OCI-LY1 (cell line): ENCODE measurements at regions not wholly inside any gene's neighbourhood (a gene's known extent, or its start where the extent isn't known, plus 50 kb on each side); places are given as distances from the start of the nearest gene placed in this dataset.

Experiments used
- H2AFZ ChIP-seq: fragments of 200-600 bp; sonication (generic), shearing (Covaris generic); 2 replicates; pipeline ENCODE4 v1.6.0; 2014; ENCODE audit warnings: antibody characterized with exemption, mild to moderate bottlenecking, low read length
- H3F3A ChIP-seq: fragments of 200-600 bp; sonication (generic), shearing (Covaris generic); 2 replicates; pipeline ENCODE4 v1.6.0; 2014; ENCODE audit warnings: mild to moderate bottlenecking, antibody characterized with exemption, low read length, moderate library complexity; ENCODE audit not compliant: insufficient read depth
- H3K27ac ChIP-seq: fragments of 200-600 bp; sonication (generic); 2 replicates; pipeline ENCODE4 v1.5.1; 2014; ENCODE audit warnings: low read length, mixed run types, mild to moderate bottlenecking, low read depth; ENCODE audit not compliant: poor library complexity, severe bottlenecking
- H3K27me3 ChIP-seq: fragments of 200-600 bp; sonication (generic); 2 replicates; pipeline ENCODE4 v1.6.0; 2014; ENCODE audit warnings: antibody characterized with exemption, mild to moderate bottlenecking, low read length, moderate library complexity; ENCODE audit not compliant: insufficient read depth
- H3K36me3 ChIP-seq: fragments of 200-600 bp; sonication (generic); 2 replicates; pipeline ENCODE4 v1.6.1; 2014; ENCODE audit warnings: mild to moderate bottlenecking, antibody characterized with exemption, low read length, moderate library complexity, mixed read lengths; ENCODE audit not compliant: insufficient read depth
- H3K4me1 ChIP-seq: fragments of 200-600 bp; sonication (generic); 2 replicates; pipeline ENCODE4 v1.5.1; 2014; ENCODE audit warnings: mild to moderate bottlenecking, low read length, moderate library complexity; ENCODE audit not compliant: insufficient read depth, severe bottlenecking
- H3K4me2 ChIP-seq: fragments of 200-600 bp; sonication (generic), shearing (Covaris generic); 2 replicates; pipeline ENCODE4 v1.6.1; 2014; ENCODE audit warnings: low read length
- H3K4me3 ChIP-seq: fragments of 200-600 bp; sonication (generic); 2 replicates; pipeline ENCODE4 v1.5.1; 2014; ENCODE audit warnings: low read length, low read depth, mild to moderate bottlenecking, mixed read lengths; ENCODE audit not compliant: poor library complexity, severe bottlenecking
- H3K79me2 ChIP-seq: fragments of 200-600 bp; shearing (Covaris generic); 2 replicates; pipeline ENCODE4 v1.6.1; 2016; ENCODE audit warnings: mixed run types, low read length, mixed read lengths; ENCODE audit not compliant: insufficient read depth
- H3K9ac ChIP-seq: fragments of 200-600 bp; sonication (generic), shearing (Covaris generic); 2 replicates; pipeline ENCODE4 v1.6.1; 2014; ENCODE audit warnings: mild to moderate bottlenecking, low read length, mixed read lengths
- H3K9me2 ChIP-seq: fragments of 200-600 bp; sonication (generic), shearing (Covaris generic); 2 replicates; pipeline ENCODE4 v1.6.1; 2014; ENCODE audit warnings: low read depth, mild to moderate bottlenecking, low read length, mixed read lengths
- H3K9me3 ChIP-seq: fragments of 200-600 bp; shearing (Covaris generic); 2 replicates; pipeline ENCODE4 v1.6.1; 2014; ENCODE audit warnings: low read length, mixed read lengths
- H4K20me1 ChIP-seq: fragments of 200-600 bp; sonication (generic), shearing (Covaris generic); 2 replicates; pipeline ENCODE4 v1.6.0; 2016; ENCODE audit warnings: mild to moderate bottlenecking, low read length; ENCODE audit not compliant: insufficient read depth
- EZH2 ChIP-seq: fragments of 200-600 bp; sonication (generic), shearing (Covaris generic); IDR thresholded peaks from 2 replicates; pipeline ENCODE4 v1.8.0; 2017; ENCODE audit warnings: borderline replicate concordance, mixed run types, mild to moderate bottlenecking, antibody characterized with exemption, low read length, moderate library complexity, mixed read lengths
- TF ChIP-seq, protein P1 (sequence below): fragments of 200-600 bp; sonication (generic), shearing (Covaris generic); IDR thresholded peaks from 2 replicates; pipeline ENCODE4 v1.5.1; 2017; ENCODE audit warnings: mild to moderate bottlenecking, antibody characterized with exemption, low read length, moderate library complexity, mixed read lengths

DNA sequence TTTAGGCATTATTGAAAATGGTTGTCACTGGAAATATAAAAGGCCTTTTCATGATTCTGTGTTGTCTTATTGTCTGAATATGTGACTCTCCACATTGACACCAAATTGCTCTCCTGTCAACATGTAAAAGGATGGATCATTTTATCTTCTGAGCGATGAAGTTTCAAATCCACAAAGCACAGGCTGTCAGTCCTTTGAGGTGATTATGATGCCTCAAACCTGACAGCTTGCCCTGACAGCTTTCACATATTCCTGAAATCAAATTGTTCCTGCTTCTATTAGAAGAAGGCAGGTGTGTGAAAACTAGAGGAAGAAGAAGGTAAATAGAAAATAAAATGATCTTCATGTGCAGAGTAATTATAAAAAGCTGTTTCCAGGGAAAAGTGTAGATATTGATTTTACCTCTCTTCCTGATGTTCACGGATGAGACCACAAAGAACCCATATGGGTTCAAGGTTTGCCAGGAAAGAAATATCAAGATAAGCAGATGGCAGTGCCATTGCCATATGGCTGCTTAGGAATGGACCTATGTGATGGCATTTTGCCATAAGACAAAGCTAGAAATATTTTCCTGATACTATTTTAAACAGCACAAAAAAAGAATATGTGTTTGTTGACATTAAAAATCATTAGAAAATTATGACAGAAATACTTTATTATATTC lies 1006.3 kb upstream of the AGA start:
- H3K9me3 ChIP-seq = no peaks in the 10 kb centered on the region
- H3K4me2 ChIP-seq = no peak overlapping the region
- H3K9me2 ChIP-seq = no peaks in the 10 kb centered on the region
- H3K4me3 ChIP-seq = no peak overlapping the region
- H3K27me3 ChIP-seq = no peaks in the 10 kb centered on the region
- no peak overlapping the region for H2AFZ ChIP-seq
- H3K4me1 ChIP-seq = no peaks in the 10 kb centered on the region
- H3K9ac ChIP-seq = no peak overlapping the region
- no peaks in the 10 kb centered on the region for H4K20me1 ChIP-seq
- no peak overlapping the region for H3K27ac ChIP-seq
- no peaks in the 10 kb centered on the region for H3K36me3 ChIP-seq
- H3K79me2 ChIP-seq = no peaks in the 10 kb centered on the region
- H3F3A ChIP-seq = no peaks in the 10 kb centered on the region
- TF ChIP-seq EZH2 = no peak
- TF ChIP-seq, protein P1, sequence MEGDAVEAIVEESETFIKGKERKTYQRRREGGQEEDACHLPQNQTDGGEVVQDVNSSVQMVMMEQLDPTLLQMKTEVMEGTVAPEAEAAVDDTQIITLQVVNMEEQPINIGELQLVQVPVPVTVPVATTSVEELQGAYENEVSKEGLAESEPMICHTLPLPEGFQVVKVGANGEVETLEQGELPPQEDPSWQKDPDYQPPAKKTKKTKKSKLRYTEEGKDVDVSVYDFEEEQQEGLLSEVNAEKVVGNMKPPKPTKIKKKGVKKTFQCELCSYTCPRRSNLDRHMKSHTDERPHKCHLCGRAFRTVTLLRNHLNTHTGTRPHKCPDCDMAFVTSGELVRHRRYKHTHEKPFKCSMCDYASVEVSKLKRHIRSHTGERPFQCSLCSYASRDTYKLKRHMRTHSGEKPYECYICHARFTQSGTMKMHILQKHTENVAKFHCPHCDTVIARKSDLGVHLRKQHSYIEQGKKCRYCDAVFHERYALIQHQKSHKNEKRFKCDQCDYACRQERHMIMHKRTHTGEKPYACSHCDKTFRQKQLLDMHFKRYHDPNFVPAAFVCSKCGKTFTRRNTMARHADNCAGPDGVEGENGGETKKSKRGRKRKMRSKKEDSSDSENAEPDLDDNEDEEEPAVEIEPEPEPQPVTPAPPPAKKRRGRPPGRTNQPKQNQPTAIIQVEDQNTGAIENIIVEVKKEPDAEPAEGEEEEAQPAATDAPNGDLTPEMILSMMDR = no peak

DNA sequence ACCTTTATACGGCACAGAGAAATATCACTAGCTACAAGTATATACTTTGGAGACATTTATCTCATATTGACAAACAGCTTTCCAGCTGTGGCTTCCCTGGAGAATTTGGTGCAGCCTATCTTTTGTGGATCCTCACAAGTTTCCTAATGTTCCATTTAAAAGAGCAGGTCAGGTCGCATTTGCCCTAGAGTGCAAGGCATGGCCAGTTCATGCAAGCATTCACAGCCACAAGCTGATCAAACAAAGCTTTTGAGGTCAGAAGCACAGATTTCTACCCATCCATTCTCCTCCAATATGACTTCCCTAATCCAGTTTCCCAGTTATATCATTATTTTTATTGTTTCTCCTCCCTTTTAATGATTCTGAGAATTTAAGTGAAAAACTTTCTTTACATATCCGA lies 1008.4 kb upstream of the AGA start:
- Histone ChIP-seq H3K4me3 (no peak overlapping the region), H3K27me3 (no peaks in the 10 kb centered on the region)
- TF ChIP-seq, protein P1 = no peak
- TF ChIP-seq EZH2 = no peak

DNA sequence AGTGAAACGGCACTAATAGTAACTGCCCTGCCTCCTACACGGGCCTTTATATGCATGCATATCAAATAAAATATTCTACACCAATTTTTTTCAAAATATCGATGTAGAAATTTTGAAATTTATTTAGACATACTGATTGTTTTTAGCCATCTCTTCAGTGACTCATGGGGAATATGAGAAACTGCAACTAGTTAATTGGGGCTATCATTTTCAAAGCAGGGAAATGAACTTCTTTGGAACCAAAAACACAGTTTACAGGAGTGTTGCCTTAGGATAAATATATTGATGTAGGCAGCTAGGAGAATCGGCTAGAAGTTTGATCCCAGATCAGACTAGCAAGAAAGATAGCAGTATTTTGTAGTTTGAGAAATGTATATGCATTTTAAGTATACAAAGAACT lies 1010.8 kb upstream of the AGA start:
- no peak overlapping the region for H3K9ac ChIP-seq
- H3K9me2 ChIP-seq = no peaks in the 10 kb centered on the region
- no peaks in the 10 kb centered on the region for H3K9me3 ChIP-seq
- no peak overlapping the region for H3K4me3 ChIP-seq
- TF ChIP-seq EZH2 = no peak
- TF ChIP-seq, protein P1 = no peak
- H3K27me3 ChIP-seq = no peaks in the 10 kb centered on the region
- H4K20me1 ChIP-seq = no peaks in the 10 kb centered on the region
- H3F3A ChIP-seq = no peaks in the 10 kb centered on the region
- H3K36me3 ChIP-seq = no peaks in the 10 kb centered on the region
- H2AFZ ChIP-seq = no peak overlapping the region
- H3K4me2 ChIP-seq = no peak overlapping the region
- no peaks in the 10 kb centered on the region for H3K4me1 ChIP-seq
- H3K79me2 ChIP-seq = no peaks in the 10 kb centered on the region
- H3K27ac ChIP-seq = no peak overlapping the region

More for the DNA sequence above, 1008.4 kb upstream of the AGA start:
- Histone ChIP-seq H3F3A (no peaks in the 10 kb centered on the region), H3K79me2 (no peaks in the 10 kb centered on the region), H3K36me3 (no peaks in the 10 kb centered on the region), H3K9me3 (no peaks in the 10 kb centered on the region), H3K27ac (no peak overlapping the region), H2AFZ (no peak overlapping the region), H3K9ac (no peak overlapping the region), H3K9me2 (no peaks in the 10 kb centered on the region), H3K4me1 (no peaks in the 10 kb centered on the region), H4K20me1 (no peaks in the 10 kb centered on the region), H3K4me2 (no peak overlapping the region)
